CD4-positive, alpha-beta T cell (primary cell): ENCODE measurements at regions not wholly inside any gene's neighbourhood (a gene's known extent, or its start where the extent isn't known, plus 50 kb on each side); places are given as distances from the start of the nearest gene placed in this dataset.

Experiments used
- ATAC-seq: fragments of 200-7000 bp; cut with Tn5 transposase; one replicate; pipeline ENCODE4 v1.10.0; 2022; ENCODE audit warnings: mild to moderate bottlenecking; ENCODE audit not compliant: poor library complexity
- CTCF ChIA-PET: fragments of 350-600 bp; sonication (Branson Sonifier 250); formaldehyde crosslinking; loops from one replicate; lab custom pipeline; 2021; ENCODE audit warnings: antibody characterized with exemption, inconsistent platforms; lab: Charles Lee
- POLR2A ChIA-PET: fragments of 350-600 bp; sonication (Branson Sonifier 250); formaldehyde crosslinking; loops from one replicate; lab custom pipeline; 2021; ENCODE audit warnings: antibody characterized with exemption, inconsistent platforms; lab: Charles Lee
- DNase-seq, 14 experiments: peaks; one replicate each; pipeline ENCODE4 v3.0.0-alpha.2; 2013 to 2020; ENCODE audit warnings: mixed read lengths in 2 of 14
- H3K27ac ChIP-seq, 2 donors: one replicate each; pipeline versions ENCODE4 v1.5.1 to v1.7.0; 2013; ENCODE audit warnings: low read length in 2 of 2, low read depth in 1 of 2, mild to moderate bottlenecking in 1 of 2
- H3K27me3 ChIP-seq, 2 experiments: 1 replicate in 1 of 2; 2 replicates in 1 of 2; pipeline versions ENCODE4 v1.6.1 to v1.7.0; 2013; ENCODE audit warnings: low read length in 2 of 2, control low read depth in 1 of 2, mild to moderate bottlenecking in 1 of 2, moderate library complexity in 1 of 2; ENCODE audit not compliant: insufficient read depth in 2 of 2, control insufficient read depth in 1 of 2
- H3K36me3 ChIP-seq: one replicate; pipeline ENCODE4 v1.6.1; 2013; ENCODE audit warnings: low read length, control low read depth; ENCODE audit not compliant: insufficient read depth
- H3K4me1 ChIP-seq: one replicate; pipeline ENCODE4 v1.6.1; 2013; ENCODE audit warnings: low read length, control low read depth; ENCODE audit not compliant: insufficient read depth
- H3K4me3 ChIP-seq: one replicate; pipeline ENCODE4 v1.5.1; 2013; ENCODE audit warnings: mild to moderate bottlenecking, low read length, moderate library complexity
- H3K9me3 ChIP-seq, 2 experiments: 1 replicate in 1 of 2; 2 replicates in 1 of 2; pipeline versions ENCODE4 v1.6.1 to v1.7.0; 2013; ENCODE audit warnings: low read length in 2 of 2, mild to moderate bottlenecking in 2 of 2, control low read depth in 1 of 2, moderate library complexity in 1 of 2; ENCODE audit not compliant: control insufficient read depth in 1 of 2, insufficient read depth in 1 of 2
- H3K27ac Mint-ChIP-seq: one replicate; pipeline ENCODE4 v1.8.0; 2020; ENCODE audit warnings: mixed read lengths
- H3K27me3 Mint-ChIP-seq: one replicate; pipeline ENCODE4 v1.8.0; 2021; ENCODE audit warnings: mixed read lengths
- H3K36me3 Mint-ChIP-seq: one replicate; pipeline ENCODE4 v1.8.0; 2021; ENCODE audit warnings: low read depth, mixed read lengths
- H3K4me1 Mint-ChIP-seq: one replicate; pipeline ENCODE4 v1.8.0; 2021; ENCODE audit warnings: low read depth, mixed read lengths
- H3K4me3 Mint-ChIP-seq: one replicate; pipeline ENCODE4 v1.8.0; 2020; ENCODE audit warnings: mild to moderate bottlenecking, mixed read lengths
- H3K9me3 Mint-ChIP-seq: one replicate; pipeline ENCODE4 v1.8.0; 2020; ENCODE audit warnings: mixed read lengths
- intact Hi-C, 2 experiments: fragments of 100-400 bp; cut with DNase I in 1 of 2; cut with micrococcal nuclease in 1 of 2; formaldehyde crosslinking; loops; one replicate each; pipeline versions ENCODE4 v1.15.1 to v1.9.0; 2023 to 2025; cut with DNase I, micrococcal nuclease
- TF ChIP-seq, protein P1 (sequence below): fragments of 200-600 bp; IDR thresholded peaks from one replicate; pipeline ENCODE4 v1.8.0; 2022; ENCODE audit warnings: antibody characterized with exemption, mild to moderate bottlenecking

DNA sequence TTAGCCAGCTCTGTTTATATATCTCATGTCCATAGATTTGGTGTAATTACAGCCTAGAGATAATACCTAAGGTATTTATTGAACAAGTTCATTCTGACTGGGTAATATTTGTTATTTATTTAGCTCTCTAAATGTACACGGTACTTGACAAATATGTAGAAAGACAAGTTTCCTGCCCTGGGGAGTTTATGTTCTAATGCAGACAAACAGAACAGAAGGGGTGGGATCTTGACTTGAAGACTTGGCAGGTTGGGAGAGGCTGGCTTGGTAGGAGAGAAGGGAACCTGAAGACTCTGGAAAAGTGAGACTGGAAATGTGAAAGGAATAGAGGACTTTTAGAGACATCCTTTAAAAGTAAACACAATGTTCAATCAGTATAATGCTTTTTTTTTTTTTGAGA, 97.7 kb upstream of the CDK6 start:
- CTCF ChIA-PET = no interaction called here
- H3K27me3 Mint-ChIP-seq = no peaks in the 10 kb centered on the region

DNA sequence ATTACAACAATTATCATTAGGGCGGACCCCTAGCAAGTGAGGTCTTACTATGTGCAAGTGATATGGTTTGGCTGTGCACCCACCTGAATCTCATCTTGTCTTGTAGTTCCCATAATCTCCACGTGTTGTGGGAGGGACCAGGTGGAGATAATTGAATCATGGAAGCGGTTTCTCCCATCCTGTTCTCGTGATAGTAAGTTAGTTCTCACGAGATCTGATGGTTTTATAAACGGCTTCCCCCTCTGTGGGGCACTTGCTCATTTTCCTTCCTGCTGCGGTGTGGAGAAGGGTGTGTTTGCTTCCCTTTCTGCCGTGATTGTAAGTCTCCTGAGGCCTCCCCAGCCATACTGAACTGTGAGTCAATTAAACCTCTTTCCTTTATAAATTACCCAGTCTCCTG, 96.1 kb upstream of the CDK6 start:
- no peak overlapping the region for H3K27ac ChIP-seq
- CTCF ChIA-PET = no interaction called here
- Mint-ChIP-seq H3K4me3 (no peak overlapping the region), H3K27ac (no peak overlapping the region), H3K36me3 (no peaks in the 10 kb centered on the region), H3K4me1 (no peaks in the 10 kb centered on the region), H3K27me3 (no peaks in the 10 kb centered on the region), H3K9me3 (peaks cover 6% of the 10 kb centered on the region)
- intact Hi-C loops = no loop called here
- no peaks in the 10 kb centered on the region for H3K36me3 ChIP-seq
- H3K4me1 ChIP-seq = no peaks in the 10 kb centered on the region
- peaks cover 0 to under 1% of the 10 kb centered on the region in 2 experiments for H3K27me3 ChIP-seq
- TF ChIP-seq, protein P1, sequence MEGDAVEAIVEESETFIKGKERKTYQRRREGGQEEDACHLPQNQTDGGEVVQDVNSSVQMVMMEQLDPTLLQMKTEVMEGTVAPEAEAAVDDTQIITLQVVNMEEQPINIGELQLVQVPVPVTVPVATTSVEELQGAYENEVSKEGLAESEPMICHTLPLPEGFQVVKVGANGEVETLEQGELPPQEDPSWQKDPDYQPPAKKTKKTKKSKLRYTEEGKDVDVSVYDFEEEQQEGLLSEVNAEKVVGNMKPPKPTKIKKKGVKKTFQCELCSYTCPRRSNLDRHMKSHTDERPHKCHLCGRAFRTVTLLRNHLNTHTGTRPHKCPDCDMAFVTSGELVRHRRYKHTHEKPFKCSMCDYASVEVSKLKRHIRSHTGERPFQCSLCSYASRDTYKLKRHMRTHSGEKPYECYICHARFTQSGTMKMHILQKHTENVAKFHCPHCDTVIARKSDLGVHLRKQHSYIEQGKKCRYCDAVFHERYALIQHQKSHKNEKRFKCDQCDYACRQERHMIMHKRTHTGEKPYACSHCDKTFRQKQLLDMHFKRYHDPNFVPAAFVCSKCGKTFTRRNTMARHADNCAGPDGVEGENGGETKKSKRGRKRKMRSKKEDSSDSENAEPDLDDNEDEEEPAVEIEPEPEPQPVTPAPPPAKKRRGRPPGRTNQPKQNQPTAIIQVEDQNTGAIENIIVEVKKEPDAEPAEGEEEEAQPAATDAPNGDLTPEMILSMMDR = no peak
- H3K4me3 ChIP-seq = no peak overlapping the region
- ATAC-seq = no peak
- DNase-seq = no peak
- H3K9me3 ChIP-seq = peaks cover 11 to 15% of the 10 kb centered on the region in 2 experiments
- POLR2A ChIA-PET = no interaction called here

More for the DNA sequence above, 97.7 kb upstream of the CDK6 start:
- Histone ChIP-seq H3K4me3 (no peak overlapping the region), H3K36me3 (no peaks in the 10 kb centered on the region), H3K4me1 (no peaks in the 10 kb centered on the region), H3K27ac (no peak overlapping the region), H3K27me3 (no peaks in the 10 kb centered on the region), H3K9me3 (peaks cover 7 to 16% of the 10 kb centered on the region in 2 experiments)
- Mint-ChIP-seq H3K4me1 (no peaks in the 10 kb centered on the region), H3K27ac (no peak overlapping the region), H3K36me3 (no peaks in the 10 kb centered on the region), H3K4me3 (no peak overlapping the region), H3K9me3 (peaks cover 6% of the 10 kb centered on the region)
- no peak for DNase-seq
- TF ChIP-seq, protein P1 = no peak
- intact Hi-C loops = no loop called here
- POLR2A ChIA-PET = no interaction called here
- no peak for ATAC-seq

DNA sequence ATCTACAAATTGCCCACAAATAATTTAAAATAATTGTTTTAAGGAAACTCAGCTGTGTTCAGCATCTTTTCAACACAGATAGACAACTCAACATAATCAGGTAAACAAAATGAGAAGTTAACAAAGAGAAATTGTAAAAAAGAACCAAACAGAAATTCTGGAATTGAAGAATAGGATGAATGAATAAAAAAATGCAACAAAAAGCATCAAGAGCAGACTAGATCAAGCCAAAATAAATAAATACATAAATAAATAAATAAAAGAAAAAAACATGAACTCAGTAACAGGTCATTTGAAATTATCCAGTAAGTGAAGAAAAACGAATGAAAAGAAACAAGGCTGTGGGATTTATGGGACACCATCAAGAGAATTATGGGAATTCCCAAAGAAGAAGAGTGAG, 94.0 kb upstream of the CDK6 start:
- peaks cover 2% of the 10 kb centered on the region for H3K27me3 Mint-ChIP-seq
- H3K4me3 Mint-ChIP-seq = no peak overlapping the region
- H3K4me3 ChIP-seq = no peak overlapping the region
- ATAC-seq (no peak), DNase-seq (no peak)
- H3K9me3 ChIP-seq = peaks cover 15 to 18% of the 10 kb centered on the region in 2 experiments
- no peaks in the 10 kb centered on the region for H3K36me3 ChIP-seq
- H3K4me1 Mint-ChIP-seq = no peaks in the 10 kb centered on the region
- peaks cover 6% of the 10 kb centered on the region for H3K9me3 Mint-ChIP-seq
- POLR2A ChIA-PET = no interaction called here
- no peak overlapping the region for H3K27ac Mint-ChIP-seq
- no peaks in the 10 kb centered on the region for H3K4me1 ChIP-seq
- intact Hi-C loops = no loop called here
- CTCF ChIA-PET = no interaction called here
- H3K27ac ChIP-seq = no peak overlapping the region
- TF ChIP-seq, protein P1 = no peak
- peaks cover 0 to 4% of the 10 kb centered on the region in 2 experiments for H3K27me3 ChIP-seq
- H3K36me3 Mint-ChIP-seq = no peaks in the 10 kb centered on the region
